MV-4-11 (cell line): ENCODE measurements at regions not wholly inside any gene's neighbourhood (a gene's known extent, or its start where the extent isn't known, plus 50 kb on each side); places are given as distances from the start of the nearest gene placed in this dataset.

Experiments used
- DNase-seq: peaks from one replicate; lab custom pipeline; 2025; lab: John Stamatoyannopoulos, UW

- DNase-seq: no peak
Measured at GRCh38 chr3:21801631-21802030, 50.6 kb upstream of the ZNF385D start.

DNA sequence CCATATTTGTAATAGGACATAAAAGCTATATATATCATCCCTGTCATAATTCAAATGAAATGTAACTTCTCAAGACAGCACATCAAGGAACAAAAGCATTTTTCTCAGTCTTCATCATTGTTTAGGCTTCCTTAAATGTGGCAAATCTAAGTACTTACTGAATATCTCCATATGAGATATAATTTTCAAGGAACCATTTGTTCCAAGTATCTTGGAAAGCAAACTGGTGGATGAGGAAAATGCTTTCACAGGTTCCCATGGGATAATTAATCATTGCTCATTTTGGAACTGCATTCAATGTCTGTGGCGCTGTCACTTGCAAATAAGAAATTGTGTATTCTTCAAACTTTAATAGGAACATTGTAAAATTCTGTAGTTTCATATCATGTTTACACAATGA, 52.6 kb upstream of the ZNF385D start:
- DNase-seq: no peak

- DNase-seq: no peak
Measured at GRCh38 chr3:21804330-21804729, 53.3 kb upstream of the ZNF385D start.

- DNase-seq: no peak
Measured at GRCh38 chr3:21806733-21807132, 55.7 kb upstream of the ZNF385D start.

- DNase-seq: no peak
Measured at GRCh38 chr3:21825684-21826083, 74.7 kb upstream of the ZNF385D start.

DNA sequence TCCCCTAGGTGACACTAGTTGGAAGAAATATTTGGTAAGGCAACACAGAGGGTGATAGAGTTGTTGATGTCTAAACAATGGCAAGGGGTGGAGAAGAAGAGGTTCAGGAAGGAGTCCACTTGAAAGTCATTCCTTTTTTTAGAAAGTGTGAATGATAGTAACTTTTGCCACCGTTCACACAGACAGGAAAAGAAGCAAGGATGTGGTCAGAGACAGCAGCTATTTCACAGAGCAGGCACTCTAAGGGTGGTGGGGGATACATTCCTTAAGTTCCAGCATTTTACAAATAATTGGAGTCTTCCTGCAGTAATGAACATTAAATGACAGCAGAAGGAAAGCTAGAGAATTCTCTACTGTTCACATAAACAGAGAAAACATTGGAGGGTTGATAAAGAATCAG, 75.4 kb upstream of the ZNF385D start:
- DNase-seq: no peak

DNA sequence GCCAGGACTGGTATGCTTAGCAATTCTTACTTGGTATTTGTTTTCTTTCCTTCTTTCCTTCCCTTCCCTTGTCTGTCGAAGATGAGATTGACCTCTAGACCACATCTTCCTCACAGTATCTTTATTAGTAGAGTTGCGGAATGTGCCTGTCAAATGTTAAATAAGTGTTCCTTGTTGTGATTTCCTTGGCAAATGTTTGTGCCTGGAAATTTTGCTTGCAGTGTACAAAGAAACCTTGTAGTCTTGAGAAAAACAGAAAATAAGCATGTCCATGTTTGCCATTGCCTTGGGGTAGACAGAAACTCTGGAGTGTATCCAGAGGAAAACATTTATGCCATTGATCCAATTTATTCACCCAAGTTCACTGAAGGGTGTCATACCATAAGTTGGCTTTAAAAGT, 79.5 kb upstream of the ZNF385D start:
- no peak for DNase-seq

GRCh38 chr3:21835264-21835663, 84.3 kb upstream of the ZNF385D start:
- DNase-seq: no peak

GRCh38 chr3:21836227-21836626, 85.2 kb upstream of the ZNF385D start:
- DNase-seq: no peak

DNA sequence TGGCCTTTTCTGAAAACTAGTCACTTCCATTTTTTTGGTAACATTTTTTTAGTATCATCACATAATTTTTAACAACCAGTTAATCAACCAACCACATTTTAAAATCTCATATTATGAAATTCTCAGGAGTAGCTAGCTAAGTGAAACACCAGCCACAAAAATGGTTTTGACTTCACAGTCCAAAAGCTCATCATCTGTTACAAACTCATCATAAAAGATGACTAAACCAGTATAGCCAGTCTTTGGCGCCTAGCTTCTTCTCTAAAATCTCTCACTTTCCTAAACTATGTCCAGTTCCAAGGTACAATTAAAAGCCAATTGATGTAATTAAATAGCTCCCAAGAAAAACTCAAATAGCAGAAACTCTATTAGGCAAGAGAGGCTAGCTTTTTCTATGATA, 88.2 kb upstream of the ZNF385D start:
- DNase-seq: no peak

DNA sequence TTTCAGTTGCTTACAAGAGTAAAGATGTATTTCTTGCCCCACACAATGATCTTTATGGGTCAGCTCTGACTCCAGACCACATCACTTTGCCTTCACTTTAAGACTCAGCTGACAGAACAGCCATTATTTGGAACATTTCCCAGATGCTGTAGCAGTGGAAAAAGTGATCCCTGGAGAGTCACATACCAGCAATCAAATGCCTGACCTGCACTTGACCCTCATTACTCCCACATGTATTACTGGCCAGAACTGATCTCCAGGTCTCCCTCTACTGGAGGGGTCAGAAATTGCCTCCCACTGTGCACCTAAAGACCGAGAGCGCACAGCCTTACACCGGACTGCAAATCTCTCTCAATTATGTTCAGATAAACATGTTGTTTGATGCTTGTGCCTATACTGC, 88.6 kb upstream of the ZNF385D start:
- DNase-seq: peak; percentile 8

DNA sequence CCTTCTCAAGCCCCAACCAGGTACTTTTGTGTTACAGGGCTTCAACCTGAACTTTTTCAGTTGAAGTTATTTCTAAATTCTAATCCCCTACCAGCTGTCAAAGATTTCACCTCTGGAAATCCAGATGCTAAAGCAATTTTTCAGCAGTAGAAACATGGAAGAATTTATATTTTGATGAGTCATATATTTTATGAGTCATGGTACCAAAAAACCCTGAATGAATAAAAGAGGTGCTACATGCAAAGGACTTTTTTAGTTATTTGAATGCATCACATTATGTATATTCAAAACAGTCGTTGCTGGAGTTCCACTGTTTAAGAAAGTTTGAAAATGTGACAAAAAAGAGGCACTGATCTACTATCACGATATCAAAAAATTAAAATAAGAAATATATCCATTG, 96.0 kb upstream of the ZNF385D start:
- DNase-seq: no peak

DNA sequence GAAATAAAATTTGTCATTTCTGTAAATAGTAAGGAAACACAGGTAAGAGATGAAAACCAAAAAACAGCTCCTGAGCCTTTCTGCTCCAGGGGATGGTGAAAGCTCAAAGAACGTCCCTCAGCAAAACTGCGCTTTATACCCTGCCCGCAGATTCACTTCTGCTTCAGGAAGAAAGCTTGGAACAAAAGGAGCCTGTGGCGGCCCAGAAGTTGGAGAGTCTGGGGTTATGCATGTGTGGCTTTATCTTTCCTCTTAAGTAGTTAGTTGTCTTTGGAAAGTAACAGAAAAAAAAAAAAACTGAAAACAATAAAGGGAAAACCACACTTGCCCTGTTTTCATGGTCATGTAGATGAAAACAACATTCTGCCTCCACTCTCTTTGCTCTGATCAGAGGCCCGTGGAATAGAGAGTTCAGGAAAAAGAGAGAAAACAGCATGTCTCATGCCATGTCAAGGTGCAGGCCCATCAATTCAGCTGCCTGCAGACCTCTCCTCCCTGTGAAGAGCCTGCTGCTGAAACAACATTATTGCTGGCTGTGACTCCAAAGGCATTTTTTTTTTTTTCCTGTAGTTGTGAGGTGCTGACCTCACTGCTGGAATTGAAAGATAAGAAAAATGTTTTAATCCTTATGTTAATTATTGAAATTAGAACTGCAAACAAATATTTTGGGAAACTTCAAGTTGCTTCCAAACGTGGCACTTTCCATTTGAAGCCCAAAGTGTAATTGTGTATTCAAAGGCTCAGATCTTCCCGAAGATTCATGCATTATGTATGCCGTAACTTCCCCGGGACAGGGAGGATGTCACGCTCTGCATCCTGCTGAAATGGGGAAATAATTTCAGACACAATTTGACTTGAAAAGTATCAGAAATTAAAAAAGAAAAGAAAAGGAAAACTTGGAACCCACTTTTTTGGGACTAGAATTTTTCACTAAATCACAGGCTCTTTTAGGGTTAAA, 108.4 kb upstream of the ZNF385D start:
- DNase-seq: no peak

- no peak for DNase-seq
Measured at GRCh38 chr3:21860082-21860475, 109.1 kb upstream of the ZNF385D start.

DNA sequence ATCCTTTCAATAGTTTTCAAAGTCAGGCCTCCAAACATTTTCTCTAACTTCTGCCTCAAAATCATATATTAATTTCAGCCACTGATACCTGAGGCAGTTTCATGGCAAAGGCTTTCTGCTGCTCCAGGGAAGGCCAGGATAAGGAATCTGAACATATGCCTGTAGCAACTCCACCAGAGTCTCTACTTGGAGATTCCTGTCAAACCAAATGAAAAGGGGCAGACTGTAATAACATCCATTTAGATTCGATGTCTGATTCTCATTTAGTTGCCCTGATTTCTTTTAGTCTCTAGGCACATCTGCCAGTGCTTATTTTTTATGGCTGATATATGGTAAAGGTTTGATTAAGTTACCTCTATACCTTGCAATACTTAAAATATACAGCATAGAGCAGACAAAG, 109.6 kb upstream of the ZNF385D start:
- DNase-seq: no peak

- DNase-seq: no peak
Measured at GRCh38 chr3:21876782-21877181, 125.8 kb upstream of the ZNF385D start.

DNA sequence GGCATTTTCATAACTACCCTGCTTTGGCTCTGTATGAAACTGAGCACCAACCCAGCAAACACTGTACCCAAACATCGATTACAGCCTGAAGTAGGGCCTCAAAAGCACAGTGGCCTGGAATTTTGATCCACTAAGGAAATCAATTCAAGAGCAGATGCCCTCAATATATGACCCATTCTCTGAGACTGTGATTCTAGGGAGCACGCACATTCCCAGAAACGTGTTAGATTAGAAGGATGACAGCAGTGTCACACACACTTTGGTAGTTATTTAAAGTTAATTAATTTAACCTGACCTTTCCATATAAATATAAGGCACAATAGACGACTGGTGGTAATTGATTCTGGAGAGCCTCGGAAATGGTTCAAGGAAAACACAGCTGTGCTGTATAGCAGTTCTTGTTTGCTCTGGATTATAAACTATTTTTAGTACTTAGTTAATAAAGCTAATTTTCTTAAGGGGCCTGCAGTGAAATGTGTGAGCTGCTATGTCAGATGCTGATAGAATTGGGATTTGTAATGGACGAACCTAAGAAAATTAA, 126.3 kb upstream of the ZNF385D start:
- no peak for DNase-seq

DNA sequence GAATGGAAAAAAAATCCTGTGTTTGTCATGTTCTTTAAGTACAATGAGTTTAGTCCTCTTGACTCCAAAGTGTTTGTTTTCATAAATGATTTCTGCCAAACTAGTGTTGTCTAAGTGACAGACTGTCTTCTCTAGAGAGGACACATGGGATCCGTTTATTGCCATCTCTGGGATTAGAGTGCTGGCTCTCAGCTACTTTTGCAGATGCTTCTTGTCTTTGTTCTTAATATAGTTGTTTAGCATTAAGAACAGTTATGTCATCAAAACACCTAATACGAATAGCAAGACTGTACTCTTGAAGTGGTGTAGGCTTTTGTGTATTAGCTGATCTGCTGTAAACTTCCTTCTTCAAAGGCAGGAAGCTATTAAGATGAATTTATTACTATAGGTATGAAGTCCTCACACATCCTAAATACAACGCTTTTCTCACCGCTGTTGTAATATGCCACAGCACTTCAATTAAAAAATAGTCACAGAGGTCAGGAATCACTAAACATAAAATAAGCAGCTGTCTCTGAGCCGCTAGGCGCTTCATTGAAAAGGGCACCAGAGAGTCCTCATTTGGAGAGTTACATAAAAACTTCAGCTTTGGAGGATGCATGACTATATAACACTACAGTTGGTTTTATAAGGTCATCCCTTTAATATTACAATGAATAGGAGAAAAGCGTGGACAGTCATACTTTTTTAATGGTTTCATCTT, 128.3 kb upstream of the ZNF385D start:
- no peak for DNase-seq

GRCh38 chr3:21888656-21889055, 137.6 kb upstream of the ZNF385D start:
- DNase-seq: no peak

DNA sequence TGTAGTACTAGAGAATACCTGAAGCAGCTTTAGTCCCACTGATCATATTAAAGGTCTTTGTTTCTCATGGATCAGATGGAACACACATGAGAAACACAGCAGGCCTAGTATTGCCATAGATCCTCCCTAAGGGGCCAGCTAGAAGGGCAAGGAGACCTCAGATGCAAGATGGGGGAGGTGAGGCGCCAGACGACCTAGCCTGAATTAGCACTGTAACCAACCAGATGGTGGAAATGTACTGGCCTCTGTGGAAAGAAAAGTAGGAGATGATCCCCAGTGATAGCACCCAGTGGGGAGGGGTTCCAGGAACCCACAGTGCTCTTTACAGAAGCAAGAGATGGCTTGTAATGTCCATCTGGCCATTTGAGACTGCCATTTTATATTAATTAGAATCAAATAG, 138.2 kb upstream of the ZNF385D start:
- no peak for DNase-seq

DNA sequence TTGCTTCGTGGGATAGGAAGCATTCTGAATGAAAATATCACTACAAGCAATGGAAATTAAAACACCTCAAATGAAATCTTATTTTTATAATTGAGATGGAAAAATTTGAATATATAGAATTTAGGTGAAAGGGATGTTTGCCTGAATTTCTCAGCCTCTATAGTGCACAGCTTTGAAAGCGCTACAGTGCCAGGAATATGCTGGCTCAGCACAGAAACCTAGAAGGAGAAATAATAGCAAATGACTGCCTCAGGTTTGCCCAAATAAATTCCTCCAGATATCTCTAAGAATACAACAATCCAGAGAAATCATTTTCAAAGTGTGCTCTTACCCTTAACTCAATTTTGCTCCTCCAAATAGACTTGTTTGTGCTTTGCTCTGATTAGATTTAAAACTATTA, 141.1 kb upstream of the ZNF385D start:
- DNase-seq: no peak

DNA sequence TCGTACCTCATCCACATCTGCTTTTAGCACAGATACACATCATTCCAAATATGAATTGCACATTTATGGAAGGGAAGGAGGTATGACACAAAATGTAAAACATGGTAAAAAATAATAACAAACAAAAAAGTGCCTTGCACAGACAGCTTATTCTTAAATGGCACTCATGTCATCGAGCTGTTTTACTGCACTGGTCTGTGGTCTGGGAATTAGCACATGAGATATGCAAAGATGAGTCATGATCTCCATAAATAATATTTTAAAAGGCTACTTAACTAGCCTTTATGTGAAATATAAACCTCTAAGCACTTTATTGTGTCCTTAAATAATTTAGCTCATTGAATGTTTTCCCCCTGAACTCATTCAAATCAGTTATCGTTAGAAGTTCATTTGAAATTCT, 142.2 kb upstream of the ZNF385D start:
- no peak for DNase-seq
